ENCODE measurements at regions not wholly inside any gene's neighbourhood (a gene's known extent, or its start where the extent isn't known, plus 50 kb on each side); places are given as distances from the start of the nearest gene placed in this dataset.
"Not testable (repeated sequence)": the region's sequence is repeated elsewhere in the genome, so short reads cannot be mapped to it uniquely, and the experiment has no call there.

DNA sequence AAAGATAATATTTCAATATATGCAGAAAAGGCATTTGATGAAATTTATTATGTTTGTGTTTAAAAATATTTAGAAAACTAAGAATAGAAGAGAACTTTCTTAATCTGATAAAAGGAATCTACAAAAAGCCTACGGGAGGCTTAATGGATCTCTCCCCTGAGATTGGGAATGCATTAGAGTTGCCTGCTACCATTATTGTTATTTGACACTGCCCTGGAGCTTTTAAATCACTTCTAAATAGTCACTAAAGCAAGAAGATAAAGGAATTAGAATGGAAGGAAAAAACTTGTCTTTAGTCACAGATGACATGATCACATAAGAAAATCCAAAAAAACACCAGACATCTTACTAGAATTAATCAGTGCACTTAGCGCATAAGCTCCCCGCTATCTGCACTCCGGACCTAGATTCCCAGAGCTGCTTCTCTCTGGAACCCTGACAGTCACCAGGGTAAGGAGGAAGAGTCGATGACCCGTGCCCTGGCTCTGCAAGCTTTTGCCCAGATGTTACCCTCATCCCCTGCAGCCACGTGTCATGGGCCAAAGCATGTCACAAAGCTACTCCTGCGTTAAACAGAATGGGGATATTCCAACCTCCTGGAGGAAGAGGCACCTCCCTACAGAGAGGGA is 97.1 kb downstream of the MINAR1 start:
- in situ Hi-C loops (cut with MboI; ENCODE audit: low pct_unique_long_range_greater_than_20kb, low sequenced_read_pairs) = no loop called here
- DNase-seq = no peak

DNA sequence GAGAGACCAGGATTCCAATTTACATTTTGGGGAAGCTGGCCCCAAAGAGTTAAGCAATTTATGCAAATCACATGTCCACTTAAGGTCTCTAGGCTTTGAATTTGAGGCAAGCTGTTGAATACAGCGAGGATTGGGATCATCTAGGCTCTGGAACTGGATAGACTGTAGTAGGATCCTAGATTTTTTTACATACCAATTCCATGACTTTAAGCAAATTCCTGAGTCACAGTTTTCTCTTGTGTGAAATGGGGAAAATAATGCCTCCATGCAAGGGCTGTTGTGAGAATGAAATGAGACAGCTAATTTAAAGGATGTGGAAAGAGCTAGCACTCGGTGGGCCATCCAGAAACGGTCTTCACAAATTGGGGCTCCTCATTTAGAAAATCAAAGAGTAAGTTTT is 103.4 kb downstream of the MINAR1 start:
- in situ Hi-C loops (cut with MboI; ENCODE audit: low pct_unique_long_range_greater_than_20kb, low sequenced_read_pairs) = no loop called here
- no peak for DNase-seq

DNA sequence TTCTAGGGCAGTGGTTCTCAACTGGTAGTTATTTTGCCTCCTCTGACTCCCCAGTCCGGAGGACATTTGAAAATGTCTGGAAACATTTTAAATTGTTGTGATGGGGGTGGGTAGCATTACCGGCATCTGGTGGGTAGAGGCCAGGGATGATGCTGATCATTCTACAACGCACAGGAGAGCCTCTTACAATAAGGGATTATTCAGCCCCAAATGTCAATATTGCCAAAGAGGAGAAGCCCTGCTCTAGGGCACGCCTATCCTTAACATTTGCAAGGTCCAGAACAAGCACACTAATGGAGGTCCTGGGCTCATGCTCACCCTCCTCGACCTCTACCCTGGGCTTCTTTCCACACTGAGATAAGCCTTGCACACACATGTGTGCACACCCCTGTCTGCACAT is 106.4 kb downstream of the MINAR1 start:
- in situ Hi-C loops (cut with MboI; ENCODE audit: low pct_unique_long_range_greater_than_20kb, low sequenced_read_pairs) = no loop called here
- DNase-seq = no peak

DNA sequence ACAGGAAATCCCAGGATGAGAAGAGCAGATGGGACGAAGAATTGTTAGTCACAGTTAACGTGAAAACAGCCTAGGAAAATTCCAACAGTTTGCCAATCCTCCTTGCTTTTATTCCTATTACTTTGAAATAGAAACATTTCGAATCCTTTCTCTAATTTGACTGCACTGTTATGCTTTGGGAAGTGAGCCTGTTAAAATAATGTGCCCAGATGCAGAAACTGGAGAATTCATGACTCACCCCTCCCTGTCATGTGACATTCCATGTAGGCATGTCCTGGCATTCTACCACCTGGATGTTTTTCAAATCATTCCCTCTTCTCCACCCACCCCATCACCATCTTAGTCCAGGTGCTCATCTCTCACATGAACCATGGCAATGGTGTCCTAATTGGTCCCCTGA is 107.3 kb downstream of the MINAR1 start:
- no peak for DNase-seq
- in situ Hi-C loops (cut with MboI; ENCODE audit: low pct_unique_long_range_greater_than_20kb, low sequenced_read_pairs) = no loop called here

DNA sequence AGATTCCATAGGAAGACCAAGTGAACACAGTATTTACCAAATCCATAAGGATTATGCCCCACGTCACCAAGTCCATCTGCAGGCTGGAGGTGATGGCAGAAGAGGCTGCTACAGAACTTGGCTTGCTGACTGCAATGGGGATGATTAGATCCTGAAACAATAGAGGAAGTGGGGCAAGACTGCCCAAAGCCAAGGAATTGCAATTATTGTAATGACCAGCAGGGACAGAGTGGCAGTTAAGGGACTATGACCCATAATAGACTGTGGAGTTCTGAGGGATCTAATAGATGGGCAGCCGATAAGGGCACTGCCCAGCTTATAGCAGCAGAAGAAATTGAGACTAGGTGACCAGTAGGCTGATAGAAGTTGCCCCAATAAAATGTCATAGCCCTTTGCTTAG is 108.4 kb downstream of the MINAR1 start:
- in situ Hi-C loops (cut with MboI; ENCODE audit: low pct_unique_long_range_greater_than_20kb, low sequenced_read_pairs) = no loop called here
- peak; percentile 53 for DNase-seq

DNA sequence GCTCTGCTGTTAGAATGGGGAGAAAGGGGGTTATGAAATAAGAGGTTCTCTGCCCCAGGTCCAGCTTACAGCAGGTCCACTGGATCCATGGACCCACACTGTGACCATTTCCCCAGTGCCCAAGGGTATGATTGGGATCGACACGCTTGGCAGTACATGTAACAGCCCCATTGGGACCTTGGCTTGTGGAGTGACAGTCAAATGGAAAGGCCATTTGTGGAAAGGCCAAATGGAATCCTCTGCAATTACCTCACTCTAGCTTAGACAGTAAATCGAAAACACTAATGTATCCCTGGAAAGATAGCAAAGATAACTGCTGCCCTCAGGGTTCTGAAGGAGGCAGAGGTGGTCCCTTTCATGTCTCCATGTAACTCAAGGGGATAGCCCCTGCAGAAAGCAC is 109.1 kb downstream of the MINAR1 start:
- no peak for DNase-seq
- in situ Hi-C loops (cut with MboI; ENCODE audit: low pct_unique_long_range_greater_than_20kb, low sequenced_read_pairs) = no loop called here

DNA sequence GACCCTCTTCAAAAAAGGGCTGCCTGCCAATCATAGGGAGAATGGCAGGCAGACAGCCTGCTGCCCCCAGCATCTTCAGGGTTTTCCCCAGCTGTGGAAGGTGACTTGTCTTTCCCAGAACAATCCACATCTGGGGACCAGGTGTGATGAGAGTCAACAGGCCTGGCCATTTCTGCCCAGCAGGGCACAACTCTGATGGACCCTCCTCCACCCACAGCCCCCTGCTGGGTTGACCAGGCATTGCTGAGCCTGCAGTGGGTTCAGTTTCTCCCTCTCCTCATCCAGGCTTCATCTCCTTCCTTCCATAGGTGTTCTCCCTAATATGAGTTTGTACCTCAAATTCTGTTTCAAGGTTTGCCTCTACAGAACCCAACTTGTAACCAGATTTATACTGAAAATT is 111.0 kb downstream of the MINAR1 start:
- DNase-seq = no peak
- in situ Hi-C loops (cut with MboI; ENCODE audit: low pct_unique_long_range_greater_than_20kb, low sequenced_read_pairs) = no loop called here

DNA sequence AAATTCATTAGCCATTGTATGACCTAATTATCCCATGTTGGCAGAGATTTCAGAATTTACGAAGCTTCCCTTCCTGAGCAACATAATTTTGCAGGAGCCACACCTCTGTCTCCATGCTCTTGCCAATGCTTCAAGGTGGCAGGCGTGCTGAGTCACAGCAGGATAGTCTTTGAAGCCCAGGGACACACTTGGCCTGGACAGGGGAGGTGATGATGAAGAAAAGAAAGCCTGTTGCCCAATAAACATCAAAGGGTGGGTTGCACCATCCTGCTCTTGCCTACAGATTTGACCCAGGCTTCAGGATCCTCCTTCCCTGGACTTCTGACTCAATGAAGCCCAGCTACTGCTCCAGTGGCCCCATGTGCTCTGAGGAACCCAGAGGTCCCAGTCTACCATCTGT is 117.1 kb downstream of the MINAR1 start:
- DNase-seq = no peak
- in situ Hi-C loops (cut with MboI; ENCODE audit: low pct_unique_long_range_greater_than_20kb, low sequenced_read_pairs) = no loop called here

DNA sequence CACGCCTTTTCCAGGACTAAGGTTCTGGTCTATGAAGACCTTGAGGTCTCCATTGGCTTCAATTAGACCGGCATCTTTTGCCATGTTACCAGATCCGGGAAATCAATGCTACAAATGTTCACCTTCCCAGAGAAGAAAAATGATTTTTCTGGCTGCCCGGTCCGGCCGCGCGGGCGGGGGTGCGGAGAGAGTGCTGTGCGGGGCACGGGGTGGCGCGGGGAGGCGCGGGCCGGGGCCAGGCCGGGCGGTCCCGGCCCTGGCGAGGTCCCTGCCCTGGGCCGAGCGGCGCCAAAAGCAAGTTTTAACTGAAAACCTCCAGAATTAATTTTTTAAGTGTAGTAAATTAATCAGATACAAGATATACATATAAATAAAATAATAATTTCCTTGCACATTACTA is 128.2 kb downstream of the MINAR1 start:
- DNase-seq = no peak
- in situ Hi-C loops (cut with MboI; ENCODE audit: low pct_unique_long_range_greater_than_20kb, low sequenced_read_pairs) = no loop called here

DNA sequence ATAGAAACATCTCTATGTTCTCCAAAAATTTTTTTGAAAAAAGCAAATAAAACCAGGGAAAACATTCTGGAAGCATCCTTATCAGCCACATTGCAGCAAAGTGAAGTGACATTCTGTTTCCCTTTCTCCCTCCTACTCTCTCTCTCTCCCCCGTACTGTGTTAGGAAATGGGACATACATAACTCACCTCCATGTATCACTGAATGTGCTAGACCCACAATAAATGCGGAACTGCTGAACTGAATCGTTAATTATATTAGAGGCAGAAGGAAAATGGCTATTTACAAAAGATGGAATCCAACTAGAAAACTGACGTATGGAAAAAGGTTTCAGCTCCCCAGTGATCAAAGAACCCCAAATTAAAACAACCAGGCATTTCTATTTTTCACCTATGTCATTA is 129.8 kb downstream of the MINAR1 start:
- no peak for DNase-seq
- in situ Hi-C loops (cut with MboI; ENCODE audit: low pct_unique_long_range_greater_than_20kb, low sequenced_read_pairs) = no loop called here

DNA sequence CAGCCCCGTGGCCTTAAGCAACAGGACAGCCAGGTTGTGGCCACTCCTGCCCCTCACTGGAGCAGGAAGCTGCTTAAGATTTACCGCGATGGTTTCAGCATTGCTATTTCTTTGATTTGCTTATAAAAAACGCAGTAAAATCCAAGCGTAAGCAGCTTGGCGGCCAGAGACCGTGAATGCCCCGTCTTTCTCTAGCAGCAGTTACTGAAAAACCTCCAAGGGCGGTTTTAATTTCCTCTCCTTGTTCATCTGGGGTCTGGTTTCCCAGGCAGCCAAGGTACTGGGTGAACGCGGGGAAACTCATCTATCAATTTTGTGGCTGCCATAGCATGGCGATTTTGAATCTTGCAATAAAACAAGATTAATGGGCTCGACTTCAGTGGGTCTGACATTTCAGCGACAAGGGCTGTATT is 130.3 kb downstream of the MINAR1 start:
- in situ Hi-C loops (cut with MboI; ENCODE audit: low pct_unique_long_range_greater_than_20kb, low sequenced_read_pairs) = no loop called here

DNA sequence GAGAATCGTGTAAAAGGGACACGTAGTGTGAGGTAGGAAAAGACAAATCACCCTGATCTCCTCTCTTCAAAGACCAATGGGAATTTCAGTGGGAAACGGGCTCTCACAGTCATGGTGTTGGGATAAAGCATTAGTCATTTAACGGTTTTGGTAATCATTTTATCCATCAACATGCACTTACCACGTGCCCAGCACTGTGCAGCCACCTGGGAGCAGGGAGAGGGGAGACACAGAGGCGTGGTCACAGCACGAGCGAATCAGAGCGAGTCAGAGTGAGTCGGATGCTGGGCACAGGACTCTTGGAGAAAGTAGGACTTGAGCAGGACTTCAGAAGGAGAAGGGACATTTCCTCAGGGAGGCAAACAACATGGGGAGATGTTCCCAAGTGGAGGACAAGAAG is 130.8 kb downstream of the MINAR1 start:
- no peak for DNase-seq
- in situ Hi-C loops (cut with MboI; ENCODE audit: low pct_unique_long_range_greater_than_20kb, low sequenced_read_pairs) = no loop called here

More for the DNA sequence above, 130.3 kb downstream of the MINAR1 start:
- no peak for DNase-seq

DNA sequence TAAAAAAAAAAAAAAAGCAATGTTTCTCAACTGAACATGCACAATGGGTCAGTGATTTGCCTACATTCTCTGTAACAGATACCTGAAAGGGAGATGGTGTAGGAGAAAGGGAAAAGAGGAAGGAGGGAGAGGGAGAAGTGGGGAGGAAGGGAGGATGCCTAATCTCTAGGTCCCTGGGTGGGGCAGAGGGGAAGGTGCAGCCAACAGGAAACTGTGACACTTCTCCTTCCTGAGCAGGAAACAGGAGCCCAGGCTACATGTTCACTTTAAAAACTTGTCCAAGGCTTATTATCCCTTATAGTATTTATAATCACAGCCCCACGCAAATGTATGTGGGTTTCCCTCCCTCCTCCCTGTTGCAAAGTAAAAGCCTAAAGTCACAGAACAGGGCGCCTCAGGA is 137.9 kb downstream of the MINAR1 start:
- in situ Hi-C loops (cut with MboI; ENCODE audit: low pct_unique_long_range_greater_than_20kb, low sequenced_read_pairs) = no loop called here

DNA sequence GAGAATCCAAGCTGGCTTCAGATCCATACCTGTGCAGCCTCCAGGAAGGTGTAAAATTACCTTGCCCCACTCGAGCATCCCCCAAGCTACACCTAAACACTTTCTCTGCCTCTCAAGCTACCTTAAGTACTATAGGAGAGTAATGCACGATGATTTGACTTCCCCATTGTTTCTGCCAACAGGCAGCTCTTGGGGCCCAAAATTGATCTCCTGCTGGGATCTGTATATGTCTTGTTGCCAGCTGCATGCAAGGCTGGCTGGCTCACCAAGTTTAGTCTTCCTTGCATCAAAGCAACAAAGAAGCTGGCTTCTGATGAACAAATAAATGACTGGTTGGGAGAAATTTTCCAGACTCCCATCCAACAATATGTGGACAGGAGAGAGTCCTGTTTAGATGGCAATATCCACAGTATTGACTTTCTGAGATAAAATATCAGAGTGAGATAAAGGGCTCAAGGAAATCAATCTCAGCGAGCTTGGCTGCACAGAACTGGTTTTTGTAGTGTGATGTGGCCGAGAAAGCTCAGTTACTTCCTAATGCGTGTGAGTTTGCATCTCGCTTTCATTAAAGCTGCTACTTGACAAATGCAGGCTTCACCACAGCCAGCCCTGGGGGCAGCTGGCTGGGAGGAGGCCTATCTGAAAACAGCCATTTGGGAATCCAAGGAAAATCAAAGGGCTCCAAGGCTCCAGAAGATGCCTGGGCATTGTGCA is 140.7 kb downstream of the MINAR1 start:
- DNase-seq = no peak
- in situ Hi-C loops (cut with MboI; ENCODE audit: low pct_unique_long_range_greater_than_20kb, low sequenced_read_pairs) = no loop called here

More for the DNA sequence above, 137.9 kb downstream of the MINAR1 start:
- no peak for DNase-seq

DNA sequence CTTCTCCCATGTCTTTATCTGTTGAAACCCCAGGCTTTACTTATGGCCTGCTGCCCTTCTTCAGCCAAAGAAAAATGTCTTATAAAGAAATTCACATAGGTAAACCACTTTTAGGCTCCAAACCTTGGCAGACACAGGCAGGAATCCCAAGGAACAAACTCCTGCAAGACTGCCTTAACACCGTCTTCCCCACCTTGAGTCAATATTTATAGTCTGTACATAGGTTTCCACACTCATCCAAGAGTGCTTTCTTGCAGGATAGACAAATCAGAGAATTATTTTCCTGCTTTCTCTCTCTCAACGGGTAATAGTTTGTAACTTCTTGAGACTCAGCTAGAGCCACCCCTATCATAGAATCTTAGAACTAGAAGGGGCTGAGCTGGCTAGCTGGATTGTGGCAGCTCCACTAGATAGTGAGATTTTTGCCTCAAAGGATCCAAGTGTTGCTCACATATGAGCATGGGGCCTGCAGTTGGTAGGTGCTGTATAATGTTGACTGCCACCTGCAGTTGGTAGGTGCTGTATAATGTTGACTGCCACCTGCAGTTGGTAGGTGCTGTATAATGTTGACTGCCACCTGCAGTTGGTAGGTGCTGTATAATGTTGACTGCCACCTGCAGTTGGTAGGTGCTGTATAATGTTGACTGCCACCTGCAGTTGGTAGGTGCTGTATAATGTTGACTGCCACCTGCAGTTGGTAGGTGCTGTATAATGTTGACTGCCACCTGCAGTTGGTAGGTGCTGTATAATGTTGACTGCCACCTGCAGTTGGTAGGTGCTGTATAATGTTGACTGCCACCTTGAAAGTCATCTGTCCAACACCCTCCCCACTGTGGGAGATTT is 142.5 kb downstream of the MINAR1 start:
- DNase-seq; in situ Hi-C loops (cut with MboI; ENCODE audit: low pct_unique_long_range_greater_than_20kb, low sequenced_read_pairs): not testable (repeated sequence)

DNA sequence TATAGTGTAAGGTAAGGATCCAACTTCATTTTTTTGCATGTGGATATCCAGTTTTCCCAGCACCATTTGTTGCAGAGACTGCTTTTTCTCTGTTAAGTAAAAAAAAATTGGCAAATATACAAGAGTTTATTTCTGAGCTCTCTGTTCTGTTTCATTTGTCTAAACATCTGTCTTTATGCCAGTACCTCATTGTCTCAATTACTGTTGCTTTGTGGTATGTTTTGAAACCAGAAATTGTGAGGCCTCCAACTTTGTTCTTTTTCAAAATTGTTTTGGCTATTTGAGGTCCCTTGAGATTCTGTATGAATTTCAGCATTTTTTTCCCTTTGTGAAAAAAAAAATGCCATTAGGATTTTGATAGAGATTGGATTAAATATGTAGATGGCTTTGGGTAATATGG is 150.5 kb downstream of the MINAR1 start:
- in situ Hi-C loops (cut with MboI; ENCODE audit: low pct_unique_long_range_greater_than_20kb, low sequenced_read_pairs) = no loop called here

DNA sequence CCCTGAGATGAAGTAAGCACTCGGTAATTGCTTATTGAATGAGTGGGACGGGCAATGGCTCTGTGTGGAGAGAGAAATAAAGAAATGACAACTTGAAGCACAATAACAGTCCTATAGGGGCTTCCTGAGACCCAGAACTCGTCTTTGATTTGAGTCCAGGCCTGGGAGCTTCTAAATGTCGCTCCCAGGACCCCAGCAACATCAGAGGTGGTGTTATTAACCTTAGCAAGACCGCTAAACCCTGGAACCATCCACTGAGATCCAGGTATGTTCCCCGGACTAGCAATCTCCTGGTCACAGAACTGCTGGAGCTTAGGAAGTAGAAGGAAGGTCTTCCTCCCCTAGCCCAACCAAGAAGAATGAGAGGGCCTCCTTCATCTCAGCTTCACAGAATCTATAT is 160.0 kb downstream of the MINAR1 start:
- in situ Hi-C loops (cut with MboI; ENCODE audit: low pct_unique_long_range_greater_than_20kb, low sequenced_read_pairs) = no loop called here
- no peak for DNase-seq

More for the DNA sequence above, 150.5 kb downstream of the MINAR1 start:
- DNase-seq = no peak

DNA sequence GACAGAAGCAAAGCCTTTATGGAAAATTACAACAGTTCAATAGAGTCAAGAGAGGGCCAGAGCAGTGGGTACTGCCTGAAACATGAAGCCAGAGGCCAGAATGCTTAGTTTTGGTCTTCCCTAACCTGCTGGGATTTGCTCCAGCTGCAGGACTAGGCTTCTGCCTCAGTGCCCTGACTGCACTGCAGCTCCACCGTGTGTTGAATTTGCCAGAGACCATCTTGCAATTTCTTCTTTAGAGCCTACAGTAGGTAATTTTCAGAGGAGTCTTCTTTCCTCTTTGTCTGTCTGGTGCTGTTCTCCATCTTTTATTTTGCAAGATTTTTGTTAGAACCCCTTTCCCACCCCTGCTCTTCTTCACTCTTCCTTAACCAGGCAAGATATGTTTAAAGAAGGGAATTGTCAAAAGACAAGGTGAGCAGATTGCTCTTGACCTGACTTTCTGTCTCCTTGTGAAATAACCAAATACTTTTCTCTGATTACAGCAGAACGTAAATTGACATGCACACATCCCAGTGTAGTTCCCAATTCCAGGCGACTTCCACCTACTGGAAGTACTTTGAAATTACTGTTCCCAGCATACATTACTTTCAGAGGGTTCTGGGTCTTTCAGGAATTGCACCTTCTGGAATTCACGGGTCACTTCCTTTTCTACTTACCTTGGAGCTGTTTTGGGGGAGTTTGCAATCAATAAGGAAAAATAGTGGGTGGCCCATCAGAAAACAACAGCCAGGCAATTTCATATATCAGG is 161.2 kb downstream of the MINAR1 start:
- in situ Hi-C loops (cut with MboI; ENCODE audit: low pct_unique_long_range_greater_than_20kb, low sequenced_read_pairs) = no loop called here
- peak; percentile 16 for DNase-seq

DNA sequence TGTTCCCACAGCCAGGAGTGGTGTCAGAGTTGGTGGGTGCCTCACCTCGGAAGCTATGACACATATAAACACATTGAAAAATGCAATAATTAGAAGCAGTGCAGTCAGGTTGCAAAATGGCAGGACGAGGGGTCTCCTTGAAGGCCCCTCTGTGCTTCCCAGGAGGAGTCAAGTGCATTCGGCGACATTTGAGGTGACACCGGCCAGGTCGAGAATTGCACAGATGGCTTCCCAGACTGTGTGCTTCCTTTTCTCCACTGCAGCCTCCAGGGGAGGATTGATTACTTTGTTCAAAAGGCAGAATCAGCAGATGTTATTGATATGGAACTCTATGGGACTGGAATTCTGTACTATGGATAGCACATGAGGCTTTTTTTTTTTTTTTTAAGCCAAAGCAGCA is 163.2 kb downstream of the MINAR1 start:
- in situ Hi-C loops (cut with MboI; ENCODE audit: low pct_unique_long_range_greater_than_20kb, low sequenced_read_pairs) = no loop called here

More for the DNA sequence above, 163.2 kb downstream of the MINAR1 start:
- no peak for DNase-seq
